KMS-11 (cell line): ENCODE measurements at regions not wholly inside any gene's neighbourhood (a gene's known extent, or its start where the extent isn't known, plus 50 kb on each side); places are given as distances from the start of the nearest gene placed in this dataset.
A peak's percentile ranks its signal among the peaks of the same experiment; 100 is the strongest.

Source experiments
- H2AFZ ChIP-seq: fragments of 200-600 bp; sonication (generic); 2 replicates; pipeline ENCODE4 v1.6.1; 2016; ENCODE audit warnings: antibody characterized with exemption, mixed run types, low read depth
- H3K27ac ChIP-seq: fragments of 200-600 bp; sonication (generic); 2 replicates; pipeline ENCODE4 v1.6.1; 2016; ENCODE audit warnings: mild to moderate bottlenecking, mixed run types
- H3K27me3 ChIP-seq: fragments of 200-600 bp; sonication (generic); 2 replicates; pipeline ENCODE4 v1.6.1; 2017; ENCODE audit warnings: mild to moderate bottlenecking, low read depth, mixed run types, moderate library complexity; ENCODE audit not compliant: insufficient read depth
- H3K36me3 ChIP-seq: fragments of 200-600 bp; sonication (generic); 2 replicates; pipeline ENCODE4 v1.6.1; 2017; ENCODE audit warnings: mild to moderate bottlenecking, mixed run types; ENCODE audit not compliant: insufficient read depth
- H3K4me1 ChIP-seq: fragments of 200-600 bp; sonication (generic); 2 replicates; pipeline ENCODE4 v1.6.1; 2016; ENCODE audit warnings: mild to moderate bottlenecking, low read depth, mixed run types; ENCODE audit not compliant: poor library complexity, severe bottlenecking
- H3K4me2 ChIP-seq: fragments of 200-600 bp; sonication (generic); 2 replicates; pipeline ENCODE4 v1.7.0; 2016; ENCODE audit warnings: mild to moderate bottlenecking, mixed run types
- H3K4me3 ChIP-seq: fragments of 200-600 bp; sonication (generic); IDR thresholded peaks from 2 replicates; pipeline ENCODE4 v1.6.1; 2017; ENCODE audit warnings: low read depth, low read length, mixed read lengths; ENCODE audit not compliant: insufficient read depth
- H3K79me2 ChIP-seq: fragments of 200-600 bp; sonication (generic); 2 replicates; pipeline ENCODE4 v1.6.1; 2016; ENCODE audit warnings: low read depth, mixed run types; ENCODE audit not compliant: insufficient read depth
- H3K9ac ChIP-seq: fragments of 200-600 bp; sonication (generic); 2 replicates; pipeline ENCODE4 v1.6.1; 2016; ENCODE audit warnings: mild to moderate bottlenecking, mixed run types
- H4K20me1 ChIP-seq: fragments of 200-600 bp; sonication (generic); 2 replicates; pipeline ENCODE4 v1.6.1; 2016; ENCODE audit warnings: mild to moderate bottlenecking, mixed run types; ENCODE audit not compliant: insufficient read depth
- CTCF ChIP-seq: fragments of 200-600 bp; sonication (generic); conservative IDR thresholded peaks from 2 replicates; pipeline ENCODE4 v1.6.1; 2017; ENCODE audit warnings: low read depth, mild to moderate bottlenecking, antibody characterized with exemption, low read length, moderate library complexity, mixed read lengths

GRCh38 chr4:83724485-83725335 is 188.8 kb downstream of the GPAT3 start:
- H3K4me1 ChIP-seq = peaks cover 18% of the 10 kb centered on the region
- H3K4me2 ChIP-seq = no peak overlapping the region
- no peak overlapping the region for H3K9ac ChIP-seq
- no peak for TF ChIP-seq CTCF
- H4K20me1 ChIP-seq = no peaks in the 10 kb centered on the region
- no peak overlapping the region for H3K4me3 ChIP-seq
- H3K27me3 ChIP-seq = no peaks in the 10 kb centered on the region
- H3K27ac ChIP-seq = no peak overlapping the region
- H3K79me2 ChIP-seq = no peaks in the 10 kb centered on the region
- H2AFZ ChIP-seq = no peak overlapping the region
- H3K36me3 ChIP-seq = no peaks in the 10 kb centered on the region

GRCh38 chr4:83723609-83724008 is 187.7 kb downstream of the GPAT3 start:
- Histone ChIP-seq H4K20me1 (no peaks in the 10 kb centered on the region), H3K79me2 (no peaks in the 10 kb centered on the region), H3K27me3 (no peaks in the 10 kb centered on the region), H3K9ac (no peak overlapping the region), H3K27ac (no peak overlapping the region), H3K36me3 (no peaks in the 10 kb centered on the region), H3K4me2 (no peak overlapping the region), H3K4me3 (no peak overlapping the region), H3K4me1 (peaks cover 18% of the 10 kb centered on the region), H2AFZ (no peak overlapping the region)
- no peak for TF ChIP-seq CTCF

- TF ChIP-seq CTCF = no peak
- Histone ChIP-seq H3K79me2 (no peaks in the 10 kb centered on the region), H3K4me3 (no peak overlapping the region), H4K20me1 (no peaks in the 10 kb centered on the region), H3K4me2 (peak overlapping the region; percentile 34; the same call in 1 of the 2 replicates), H2AFZ (no peak overlapping the region), H3K36me3 (no peaks in the 10 kb centered on the region), H3K9ac (no peak overlapping the region), H3K27ac (no peak overlapping the region), H3K4me1 (peaks cover 18% of the 10 kb centered on the region), H3K27me3 (no peaks in the 10 kb centered on the region)
Measured at GRCh38 chr4:83722730-83723269, 186.9 kb downstream of the GPAT3 start.

GRCh38 chr4:83716874-83717273 is 181.0 kb downstream of the GPAT3 start:
- TF ChIP-seq CTCF = no peak
- H3K4me3 ChIP-seq = no peak overlapping the region
- H3K4me1 ChIP-seq = peaks cover 2% of the 10 kb centered on the region
- no peak overlapping the region for H3K9ac ChIP-seq
- H3K4me2 ChIP-seq = no peak overlapping the region
- H2AFZ ChIP-seq = no peak overlapping the region
- no peaks in the 10 kb centered on the region for H4K20me1 ChIP-seq
- H3K79me2 ChIP-seq = no peaks in the 10 kb centered on the region
- H3K27ac ChIP-seq = no peak overlapping the region
- H3K36me3 ChIP-seq = no peaks in the 10 kb centered on the region
- H3K27me3 ChIP-seq = no peaks in the 10 kb centered on the region
